ENCODE measurements at regions not wholly inside any gene's neighbourhood (a gene's known extent, or its start where the extent isn't known, plus 50 kb on each side); places are given as distances from the start of the nearest gene placed in this dataset.
A peak's percentile ranks its signal among the peaks of the same experiment; 100 is the strongest.

DNA sequence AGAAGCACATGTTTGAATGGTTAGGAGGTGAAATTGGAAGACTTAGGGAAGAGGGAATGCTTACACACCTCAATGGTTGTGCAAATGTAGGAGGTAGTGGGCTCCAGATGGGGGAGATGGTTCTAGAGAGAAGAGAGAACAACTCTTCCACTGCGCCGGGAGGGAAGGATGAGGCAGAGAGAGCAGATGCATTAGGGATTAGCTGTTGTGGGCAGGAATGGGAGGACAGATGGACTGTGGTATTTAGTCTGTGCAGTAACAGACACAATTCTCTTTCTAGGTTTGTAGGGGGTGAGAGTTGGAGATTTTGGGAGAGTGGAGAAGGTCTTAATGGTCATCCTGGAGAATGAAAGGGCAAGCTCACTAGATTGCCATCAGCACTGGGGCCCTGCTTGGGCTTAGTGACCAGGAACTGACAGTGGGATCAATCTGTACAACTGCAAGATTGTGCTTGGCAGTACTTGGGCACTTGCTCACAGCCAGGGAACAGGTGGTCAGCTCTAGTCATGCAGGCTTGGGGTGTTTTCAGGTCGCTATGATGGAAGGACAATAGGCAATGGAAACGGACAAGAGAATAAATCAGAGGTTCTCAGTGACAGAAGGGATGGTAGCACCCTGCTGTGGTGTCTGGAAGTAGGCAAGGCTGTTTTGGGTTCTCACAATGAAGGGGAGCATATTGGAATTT, 182.0 kb upstream of the MYLIP start:
- TF ChIP-seq, protein P1, sequence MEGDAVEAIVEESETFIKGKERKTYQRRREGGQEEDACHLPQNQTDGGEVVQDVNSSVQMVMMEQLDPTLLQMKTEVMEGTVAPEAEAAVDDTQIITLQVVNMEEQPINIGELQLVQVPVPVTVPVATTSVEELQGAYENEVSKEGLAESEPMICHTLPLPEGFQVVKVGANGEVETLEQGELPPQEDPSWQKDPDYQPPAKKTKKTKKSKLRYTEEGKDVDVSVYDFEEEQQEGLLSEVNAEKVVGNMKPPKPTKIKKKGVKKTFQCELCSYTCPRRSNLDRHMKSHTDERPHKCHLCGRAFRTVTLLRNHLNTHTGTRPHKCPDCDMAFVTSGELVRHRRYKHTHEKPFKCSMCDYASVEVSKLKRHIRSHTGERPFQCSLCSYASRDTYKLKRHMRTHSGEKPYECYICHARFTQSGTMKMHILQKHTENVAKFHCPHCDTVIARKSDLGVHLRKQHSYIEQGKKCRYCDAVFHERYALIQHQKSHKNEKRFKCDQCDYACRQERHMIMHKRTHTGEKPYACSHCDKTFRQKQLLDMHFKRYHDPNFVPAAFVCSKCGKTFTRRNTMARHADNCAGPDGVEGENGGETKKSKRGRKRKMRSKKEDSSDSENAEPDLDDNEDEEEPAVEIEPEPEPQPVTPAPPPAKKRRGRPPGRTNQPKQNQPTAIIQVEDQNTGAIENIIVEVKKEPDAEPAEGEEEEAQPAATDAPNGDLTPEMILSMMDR (IDR thresholded peaks at IDR 0.05; ENCODE audit: low read depth, low read length, missing control alignments): no peak
- no peak for DNase-seq (ENCODE audit: low read depth)
- no peak overlapping the region for H3K4me3 ChIP-seq (ENCODE audit: low read depth, low read length)

- no peak overlapping the region for H3K4me3 ChIP-seq (ENCODE audit: low read depth, low read length)
- TF ChIP-seq, protein P1 (IDR thresholded peaks at IDR 0.05; ENCODE audit: low read depth, low read length, missing control alignments): no peak
- no peak for DNase-seq (ENCODE audit: low read depth)
Observed at GRCh38 chr6:15945593-15946159, 183.2 kb upstream of the MYLIP start.

DNA sequence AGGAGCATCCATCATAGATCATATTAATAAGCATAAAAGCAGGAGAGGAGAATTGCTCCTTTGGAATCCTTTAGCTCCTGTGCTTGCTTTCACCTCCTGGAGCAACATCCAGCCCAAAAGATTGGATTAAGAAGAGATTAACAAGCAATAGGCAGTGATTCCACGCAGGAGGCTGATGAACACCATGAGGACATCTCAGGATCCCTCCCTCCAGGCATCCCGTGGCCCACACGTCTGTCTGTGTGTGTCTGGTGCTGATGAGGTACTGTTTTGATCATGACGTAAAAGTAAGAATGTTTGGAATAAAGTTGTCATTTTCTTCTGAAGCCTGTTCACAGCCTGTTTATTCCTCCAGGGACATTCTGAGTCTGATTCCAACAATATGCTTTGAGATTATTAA, 185.5 kb upstream of the MYLIP start:
- DNase-seq (ENCODE audit: low read depth): no peak
- TF ChIP-seq, protein P1 (IDR thresholded peaks at IDR 0.05; ENCODE audit: low read depth, low read length, missing control alignments): no peak
- H3K4me3 ChIP-seq (ENCODE audit: low read depth, low read length): no peak overlapping the region

- H3K4me3 ChIP-seq (ENCODE audit: low read depth, low read length): no peak overlapping the region
- TF ChIP-seq, protein P1 (IDR thresholded peaks at IDR 0.05; ENCODE audit: low read depth, low read length, missing control alignments): no peak
- DNase-seq (ENCODE audit: low read depth): peak; percentile 63
Observed at GRCh38 chr6:15941168-15941567, 187.7 kb upstream of the MYLIP start.

GRCh38 chr6:15938107-15938506, 190.8 kb upstream of the MYLIP start:
- no peak overlapping the region for H3K4me3 ChIP-seq (ENCODE audit: low read depth, low read length)
- TF ChIP-seq, protein P1 (IDR thresholded peaks at IDR 0.05; ENCODE audit: low read depth, low read length, missing control alignments): no peak
- no peak for DNase-seq (ENCODE audit: low read depth)

DNA sequence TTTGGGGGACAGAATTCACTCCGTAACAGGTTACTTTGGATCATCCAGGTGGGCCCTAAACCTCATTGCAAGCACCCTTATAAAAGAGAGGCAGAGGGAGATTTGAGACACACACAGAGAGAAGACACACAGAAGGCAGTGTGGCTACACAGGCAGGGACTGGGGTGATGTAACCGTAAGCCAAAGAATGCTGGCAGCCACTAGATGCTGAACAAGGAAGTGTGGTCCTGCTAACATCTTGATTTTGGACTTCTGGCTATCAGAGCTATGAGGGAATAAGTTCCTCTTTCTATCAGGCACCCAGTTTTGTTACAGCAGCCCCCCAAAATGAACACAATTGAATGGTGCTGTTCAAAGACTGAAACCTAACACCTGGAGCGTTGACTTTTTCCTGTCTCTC, 191.3 kb upstream of the MYLIP start:
- no peak for DNase-seq (ENCODE audit: low read depth)
- H3K4me3 ChIP-seq (ENCODE audit: low read depth, low read length): no peak overlapping the region
- TF ChIP-seq, protein P1 (IDR thresholded peaks at IDR 0.05; ENCODE audit: low read depth, low read length, missing control alignments): no peak

DNA sequence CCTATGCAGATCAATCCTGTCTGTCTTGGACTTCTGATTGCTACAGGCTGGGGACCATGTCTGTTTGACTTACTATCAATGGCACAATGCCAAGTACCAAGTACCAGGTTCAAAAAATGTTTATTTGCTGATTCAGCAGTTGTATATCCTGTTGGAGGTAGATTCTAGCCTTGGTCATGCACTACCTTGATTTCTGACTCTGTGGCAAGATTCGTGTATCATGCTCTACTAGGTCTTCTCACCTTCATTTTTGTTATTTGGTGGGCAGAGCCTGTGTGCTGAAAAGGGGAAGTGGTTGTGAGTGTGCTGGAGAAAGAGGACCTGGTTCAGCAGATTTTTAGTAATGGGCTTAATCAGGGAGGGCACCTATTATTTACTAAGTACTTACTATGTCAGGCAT, 192.4 kb upstream of the MYLIP start:
- no peak overlapping the region for H3K4me3 ChIP-seq (ENCODE audit: low read depth, low read length)
- TF ChIP-seq, protein P1 (IDR thresholded peaks at IDR 0.05; ENCODE audit: low read depth, low read length, missing control alignments): no peak
- peak; percentile 55 for DNase-seq (ENCODE audit: low read depth)

Data from GM12864 (cell line).